SK-N-SH treated with all-trans-retinoic acid at 6 μM for 48 hours (cell line): ENCODE measurements at regions not wholly inside any gene's neighbourhood (a gene's known extent, or its start where the extent isn't known, plus 50 kb on each side); places are given as distances from the start of the nearest gene placed in this dataset.

ENCODE experiments used
- ESRRG ChIP-seq: fragments of 250-450 bp; sonication (Bioruptor Pico); IDR thresholded peaks from 2 replicates; pipeline ENCODE4 v1.6.1; 2021; ENCODE audit warnings: mild to moderate bottlenecking
- GLIS3 ChIP-seq: fragments of 250-450 bp; sonication (Bioruptor Pico); IDR thresholded peaks from 2 replicates; pipeline ENCODE4 v1.5.0; 2020; ENCODE audit warnings: mild to moderate bottlenecking, moderate library complexity
- ZFP3 ChIP-seq: fragments of 250-450 bp; sonication (Bioruptor Pico); IDR thresholded peaks from 2 replicates; pipeline ENCODE4 v1.5.0; 2020; ENCODE audit warnings: mild to moderate bottlenecking, moderate library complexity
- ZNF8 ChIP-seq: fragments of 450-650 bp; formaldehyde crosslinking; IDR thresholded peaks from 2 replicates; pipeline ENCODE4 v1.5.0; 2020; ENCODE audit warnings: mild to moderate bottlenecking, moderate library complexity
- TF ChIP-seq, protein P1 (sequence below): fragments of 250-450 bp; sonication (Bioruptor Pico); IDR thresholded peaks from 2 replicates; pipeline ENCODE4 v1.8.0; 2020; ENCODE audit warnings: mild to moderate bottlenecking, moderate library complexity, borderline replicate concordance
- TF ChIP-seq, protein P2 (sequence below): fragments of 250-450 bp; sonication (Bioruptor Pico); IDR thresholded peaks from 2 replicates; pipeline ENCODE4 v1.5.1; 2020; ENCODE audit warnings: low read depth, mild to moderate bottlenecking, moderate library complexity

- no peak for TF ChIP-seq ESRRG
- no peak for TF ChIP-seq ZFP3 (CRISPR knock-in tag)
- TF ChIP-seq, protein P1, sequence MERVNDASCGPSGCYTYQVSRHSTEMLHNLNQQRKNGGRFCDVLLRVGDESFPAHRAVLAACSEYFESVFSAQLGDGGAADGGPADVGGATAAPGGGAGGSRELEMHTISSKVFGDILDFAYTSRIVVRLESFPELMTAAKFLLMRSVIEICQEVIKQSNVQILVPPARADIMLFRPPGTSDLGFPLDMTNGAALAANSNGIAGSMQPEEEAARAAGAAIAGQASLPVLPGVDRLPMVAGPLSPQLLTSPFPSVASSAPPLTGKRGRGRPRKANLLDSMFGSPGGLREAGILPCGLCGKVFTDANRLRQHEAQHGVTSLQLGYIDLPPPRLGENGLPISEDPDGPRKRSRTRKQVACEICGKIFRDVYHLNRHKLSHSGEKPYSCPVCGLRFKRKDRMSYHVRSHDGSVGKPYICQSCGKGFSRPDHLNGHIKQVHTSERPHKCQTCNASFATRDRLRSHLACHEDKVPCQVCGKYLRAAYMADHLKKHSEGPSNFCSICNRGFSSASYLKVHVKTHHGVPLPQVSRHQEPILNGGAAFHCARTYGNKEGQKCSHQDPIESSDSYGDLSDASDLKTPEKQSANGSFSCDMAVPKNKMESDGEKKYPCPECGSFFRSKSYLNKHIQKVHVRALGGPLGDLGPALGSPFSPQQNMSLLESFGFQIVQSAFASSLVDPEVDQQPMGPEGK (CRISPR knock-in tag), result no peak
- TF ChIP-seq, protein P2, sequence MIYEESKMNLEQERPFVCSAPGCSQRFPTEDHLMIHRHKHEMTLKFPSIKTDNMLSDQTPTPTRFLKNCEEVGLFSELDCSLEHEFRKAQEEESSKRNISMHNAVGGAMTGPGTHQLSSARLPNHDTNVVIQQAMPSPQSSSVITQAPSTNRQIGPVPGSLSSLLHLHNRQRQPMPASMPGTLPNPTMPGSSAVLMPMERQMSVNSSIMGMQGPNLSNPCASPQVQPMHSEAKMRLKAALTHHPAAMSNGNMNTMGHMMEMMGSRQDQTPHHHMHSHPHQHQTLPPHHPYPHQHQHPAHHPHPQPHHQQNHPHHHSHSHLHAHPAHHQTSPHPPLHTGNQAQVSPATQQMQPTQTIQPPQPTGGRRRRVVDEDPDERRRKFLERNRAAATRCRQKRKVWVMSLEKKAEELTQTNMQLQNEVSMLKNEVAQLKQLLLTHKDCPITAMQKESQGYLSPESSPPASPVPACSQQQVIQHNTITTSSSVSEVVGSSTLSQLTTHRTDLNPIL (CRISPR knock-in tag), result no peak
- TF ChIP-seq ZNF8 (CRISPR knock-in tag), result no peak
- no peak for TF ChIP-seq GLIS3 (CRISPR knock-in tag)
Measured at GRCh38 chr11:90913131-90913668, 690.4 kb upstream of the CHORDC1 start.
